Nephron progenitor cell (in vitro differentiated cells): ENCODE measurements at regions not wholly inside any gene's neighbourhood (a gene's known extent, or its start where the extent isn't known, plus 50 kb on each side); places are given as distances from the start of the nearest gene placed in this dataset.

Experiments used
- DNase-seq: peaks from one replicate; pipeline ENCODE4 v3.0.0; 2021
- H3K27ac Mint-ChIP-seq: 2 replicates; pipeline ENCODE4 v1.8.0; 2021; ENCODE audit warnings: mild to moderate bottlenecking, moderate library complexity, mixed read lengths
- H3K27me3 Mint-ChIP-seq: 2 replicates; pipeline ENCODE4 v1.8.0; 2021; ENCODE audit warnings: mild to moderate bottlenecking, low read depth, mixed read lengths; ENCODE audit not compliant: poor library complexity
- H3K36me3 Mint-ChIP-seq: 2 replicates; pipeline ENCODE4 v1.8.0; 2021; ENCODE audit warnings: low read depth, mixed read lengths
- H3K4me1 Mint-ChIP-seq: 2 replicates; pipeline ENCODE4 v1.8.0; 2021; ENCODE audit warnings: mixed read lengths
- H3K4me3 Mint-ChIP-seq: 2 replicates; pipeline ENCODE4 v1.8.0; 2021; ENCODE audit warnings: mild to moderate bottlenecking, moderate library complexity, mixed read lengths
- H3K9me3 Mint-ChIP-seq: 2 replicates; pipeline ENCODE4 v1.8.0; 2021; ENCODE audit warnings: mild to moderate bottlenecking, moderate library complexity, mixed read lengths
- CTCF ChIP-seq: fragments of 200-600 bp; sonication (generic); IDR thresholded peaks from 2 replicates; pipeline ENCODE4 v1.5.0; 2021; ENCODE audit warnings: antibody characterized with exemption

- Mint-ChIP-seq H3K27me3 (peaks cover 2% of the 10 kb centered on the region), H3K27ac (no peak overlapping the region)
These were observed 289.8 kb upstream of the DACH1 start for GRCh38 chr13:72156760-72157159.

GRCh38 chr13:72153272-72153671, 286.3 kb upstream of the DACH1 start:
- no peaks in the 10 kb centered on the region for H3K36me3 Mint-ChIP-seq
- no peaks in the 10 kb centered on the region for H3K4me1 Mint-ChIP-seq

More at GRCh38 chr13:72156760-72157159, 289.8 kb upstream of the DACH1 start:
- DNase-seq: no peak
- no peaks in the 10 kb centered on the region for H3K4me1 Mint-ChIP-seq
- no peaks in the 10 kb centered on the region for H3K36me3 Mint-ChIP-seq
- TF ChIP-seq CTCF: no peak
- no peak overlapping the region for H3K4me3 Mint-ChIP-seq
- no peaks in the 10 kb centered on the region for H3K9me3 Mint-ChIP-seq

GRCh38 chr13:72151241-72151640, 284.2 kb upstream of the DACH1 start:
- Mint-ChIP-seq H3K36me3 (no peaks in the 10 kb centered on the region), H3K9me3 (no peaks in the 10 kb centered on the region), H3K4me3 (no peak overlapping the region), H3K27me3 (no peaks in the 10 kb centered on the region), H3K27ac (no peak overlapping the region), H3K4me1 (no peaks in the 10 kb centered on the region)
- DNase-seq: no peak
- no peak for TF ChIP-seq CTCF

More at GRCh38 chr13:72153272-72153671, 286.3 kb upstream of the DACH1 start:
- no peak for DNase-seq
- no peak overlapping the region for H3K4me3 Mint-ChIP-seq
- TF ChIP-seq CTCF: no peak
- peaks cover 2% of the 10 kb centered on the region for H3K27me3 Mint-ChIP-seq
- H3K9me3 Mint-ChIP-seq: no peaks in the 10 kb centered on the region
- H3K27ac Mint-ChIP-seq: no peak overlapping the region

GRCh38 chr13:72150502-72150901, 283.5 kb upstream of the DACH1 start:
- no peaks in the 10 kb centered on the region for H3K36me3 Mint-ChIP-seq
- H3K27ac Mint-ChIP-seq: no peak overlapping the region
- TF ChIP-seq CTCF: no peak
- H3K4me1 Mint-ChIP-seq: no peaks in the 10 kb centered on the region
- no peaks in the 10 kb centered on the region for H3K27me3 Mint-ChIP-seq
- no peaks in the 10 kb centered on the region for H3K9me3 Mint-ChIP-seq
- no peak overlapping the region for H3K4me3 Mint-ChIP-seq
- DNase-seq: no peak

GRCh38 chr13:72149701-72150100, 282.7 kb upstream of the DACH1 start:
- no peaks in the 10 kb centered on the region for H3K27me3 Mint-ChIP-seq
- H3K9me3 Mint-ChIP-seq: no peaks in the 10 kb centered on the region

More at GRCh38 chr13:72149701-72150100, 282.7 kb upstream of the DACH1 start:
- Mint-ChIP-seq H3K27ac (no peak overlapping the region), H3K4me3 (no peak overlapping the region), H3K4me1 (no peaks in the 10 kb centered on the region), H3K36me3 (no peaks in the 10 kb centered on the region)
- no peak for TF ChIP-seq CTCF
- no peak for DNase-seq
